OCI-LY7 (cell line): ENCODE measurements at regions not wholly inside any gene's neighbourhood (a gene's known extent, or its start where the extent isn't known, plus 50 kb on each side); places are given as distances from the start of the nearest gene placed in this dataset.

ENCODE experiments used
- CTCF ChIP-seq: fragments of 200-600 bp; sonication (generic); conservative IDR thresholded peaks from 2 replicates; pipeline ENCODE4 v1.5.1; 2014; ENCODE audit warnings: mild to moderate bottlenecking, antibody characterized with exemption, low read length, moderate library complexity, mixed read lengths
- EZH2phosphoT487 ChIP-seq: fragments of 200-600 bp; sonication (generic); IDR thresholded peaks from 2 replicates; pipeline ENCODE4 v1.6.1; 2018; ENCODE audit warnings: low read depth, borderline replicate concordance, mild to moderate bottlenecking, mixed run types, antibody characterized with exemption, low read length, moderate library complexity, mixed read lengths

- TF ChIP-seq CTCF = no peak
- TF ChIP-seq EZH2phosphoT487 = no peak
Measured at GRCh38 chr12:46919666-46920400, 94.0 kb upstream of the SLC38A4 start.
